GM19468 (cell line): ENCODE measurements at regions not wholly inside any gene's neighbourhood (a gene's known extent, or its start where the extent isn't known, plus 50 kb on each side); places are given as distances from the start of the nearest gene placed in this dataset.

Experiments used
- ATAC-seq: cut with Tn5 transposase; IDR thresholded peaks from one replicate; pipeline ENCODE4 v1.9.1; 2021; ENCODE audit warnings: mild to moderate bottlenecking, moderate library complexity, moderate number of reproducible peaks; ENCODE audit not compliant: unreplicated experiment; ENCODE audit errors: extremely low read depth

- no peak for ATAC-seq
Observed at GRCh38 chr9:104417296-104417695, 86.8 kb upstream of the OR13F1 start.

GRCh38 chr9:104429031-104429546 lies 75.0 kb upstream of the OR13F1 start:
- no peak for ATAC-seq

- ATAC-seq, result no peak
Observed at GRCh38 chr9:104435059-104435458, 69.0 kb upstream of the OR13F1 start.

GRCh38 chr9:104448036-104448435 lies 56.0 kb upstream of the OR13F1 start:
- no peak for ATAC-seq
